Activated T-helper 1 cell treated with anti-CD3 and anti-CD28 coated beads, Interleukin-2, amount 50 U/mL, for 16 hours (primary cell): ENCODE measurements at regions not wholly inside any gene's neighbourhood (a gene's known extent, or its start where the extent isn't known, plus 50 kb on each side); places are given as distances from the start of the nearest gene placed in this dataset.

ENCODE experiments used
- DNase-seq, 2 donors: peaks; one replicate each; pipeline ENCODE4 v3.0.0-alpha.2; 2020; ENCODE audit warnings: low read depth in 1 of 2, low spot score in 1 of 2

DNA sequence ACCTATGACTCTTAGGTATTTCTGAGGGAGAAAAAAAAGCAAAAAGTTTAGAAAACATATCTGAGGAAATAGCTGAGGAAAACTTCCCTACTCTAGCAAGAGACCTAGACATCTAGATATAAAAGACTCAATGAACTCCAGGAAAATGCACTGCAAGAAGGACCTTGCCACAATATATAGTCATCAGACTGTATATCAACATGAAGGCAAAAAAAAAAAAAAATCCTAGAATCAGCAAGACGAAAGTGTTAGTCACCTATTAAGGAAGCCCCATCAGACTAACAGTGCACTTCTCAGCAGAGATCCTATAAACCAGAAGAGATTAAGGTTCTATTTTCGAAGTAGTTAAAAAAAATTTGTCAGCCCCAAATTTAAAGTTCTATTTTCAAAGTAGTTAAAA, 166.2 kb downstream of the TMEM38B start:
- DNase-seq, result no peak

DNA sequence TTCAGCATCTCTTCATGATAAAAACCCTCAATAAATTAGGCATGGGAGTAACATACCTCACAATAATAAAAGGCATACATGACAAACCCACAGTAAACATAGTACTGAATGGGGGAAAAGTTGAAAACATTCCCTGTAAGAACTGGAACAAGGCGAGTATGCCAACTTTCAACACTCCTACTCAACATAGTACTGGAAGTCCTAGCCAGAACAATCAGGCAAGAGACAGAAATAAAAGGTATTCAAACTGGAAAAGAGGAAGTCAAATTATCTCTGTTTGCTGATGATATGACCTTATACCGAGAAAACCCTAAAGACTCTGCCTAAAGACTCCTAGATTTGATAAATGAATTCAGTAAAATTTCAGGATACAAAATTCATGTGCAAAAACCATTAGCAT, 167.6 kb downstream of the TMEM38B start:
- DNase-seq, result no peak

DNA sequence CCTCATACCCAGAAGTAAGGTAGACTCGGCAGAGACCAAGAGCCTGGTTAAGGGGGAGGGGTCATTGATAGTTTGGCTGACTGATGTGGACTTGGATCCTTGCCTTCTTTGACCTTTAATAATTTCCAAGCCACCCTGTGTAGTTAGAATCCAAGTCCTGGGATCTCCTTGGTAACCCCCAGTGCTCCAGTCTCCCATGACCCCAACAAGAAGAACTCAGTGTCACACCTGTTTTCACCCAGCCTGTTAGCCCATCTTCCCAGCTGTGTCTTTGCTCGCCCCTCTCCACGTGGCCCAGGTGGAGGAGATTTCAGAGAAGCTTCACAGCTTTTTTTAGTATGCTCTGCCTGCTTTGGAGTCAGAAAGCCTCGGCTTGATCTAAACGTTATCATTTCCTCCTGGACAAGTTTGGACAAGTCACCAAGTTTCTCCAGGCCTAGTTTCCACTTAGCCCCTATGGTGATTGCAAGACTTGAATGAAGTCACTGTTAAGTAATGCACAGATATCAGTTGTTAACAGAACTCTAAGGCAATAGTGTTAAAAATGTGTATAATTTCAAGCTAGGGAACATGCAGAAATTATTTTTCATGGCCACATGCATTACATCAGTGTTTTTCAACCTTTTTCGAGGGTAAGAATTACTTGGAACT, 170.0 kb downstream of the TMEM38B start:
- no peak for DNase-seq

DNA sequence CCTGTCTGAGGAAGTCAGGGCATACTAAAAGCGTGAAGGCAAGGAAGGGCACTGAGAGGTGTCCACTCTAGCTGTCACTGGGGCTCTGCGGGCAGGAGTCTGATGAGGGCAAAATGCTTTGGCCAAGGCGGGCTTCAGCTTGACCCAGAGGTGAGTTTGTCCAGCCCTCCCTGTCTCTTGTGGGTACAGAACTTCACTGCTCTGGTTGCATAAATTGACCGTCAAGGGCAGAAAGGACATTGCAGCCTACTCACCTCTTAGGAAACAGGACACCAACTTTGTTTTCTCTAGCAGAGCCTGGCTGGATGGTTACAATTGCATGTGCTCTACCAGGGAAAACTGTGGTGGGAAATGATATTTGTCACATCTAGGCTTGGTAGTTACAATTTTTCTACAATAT, 170.9 kb downstream of the TMEM38B start:
- no peak for DNase-seq

DNA sequence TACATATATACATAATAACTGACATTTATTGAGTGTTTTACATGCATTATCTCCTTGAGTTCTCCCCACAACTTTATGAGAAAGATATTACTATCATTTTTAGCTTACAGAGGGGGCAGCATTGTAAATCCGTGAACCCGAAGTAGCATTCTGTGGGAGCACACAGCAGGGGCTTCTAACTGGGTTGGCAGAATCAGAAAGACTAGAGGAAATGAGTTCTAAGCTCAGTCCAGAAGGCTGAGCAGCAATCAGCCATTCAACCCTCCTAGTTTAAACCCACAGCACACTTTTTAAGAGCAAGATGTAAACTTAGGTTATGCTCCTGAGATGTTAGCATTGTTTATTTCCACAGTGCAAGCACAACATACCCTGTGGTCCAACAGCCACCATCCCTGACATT, 177.2 kb downstream of the TMEM38B start:
- no peak for DNase-seq

DNA sequence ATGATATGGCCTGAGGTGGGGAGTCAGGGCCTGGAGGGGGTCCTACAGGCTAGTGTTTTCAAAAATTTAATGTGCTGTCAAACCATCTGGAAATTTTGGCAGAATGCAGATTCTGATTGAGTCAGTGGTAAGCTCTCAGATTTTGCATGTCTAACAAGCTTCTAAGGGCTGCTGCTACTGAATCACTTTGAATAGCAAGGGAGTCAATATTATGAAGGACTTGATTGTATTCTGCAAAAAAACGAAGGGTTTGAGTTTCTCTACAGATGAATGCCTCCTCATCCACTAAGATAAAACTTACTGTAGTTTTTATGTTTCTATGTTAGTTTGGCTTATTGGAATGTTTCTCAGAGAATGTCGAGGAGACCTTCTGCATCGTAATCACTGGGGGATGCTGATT, 179.5 kb downstream of the TMEM38B start:
- DNase-seq, result no peak

DNA sequence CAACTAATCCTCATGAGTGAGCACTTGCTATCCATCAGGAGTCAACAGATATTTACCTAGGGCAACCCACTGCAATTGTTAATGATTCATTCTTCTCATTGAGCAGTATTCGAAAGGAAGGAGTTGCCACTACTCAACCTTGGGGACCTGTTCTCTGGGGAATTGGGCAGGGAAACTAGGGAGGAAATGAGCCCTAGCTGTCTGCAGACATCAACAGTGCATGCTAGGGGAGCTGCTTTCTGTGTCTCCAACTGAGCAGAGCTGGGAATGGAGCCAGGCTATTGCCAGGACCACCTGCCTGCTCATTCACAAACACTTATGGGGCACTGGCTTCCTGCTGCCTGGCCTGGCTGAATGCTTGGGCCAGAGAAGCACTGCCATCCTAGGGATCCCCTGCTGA, 183.4 kb downstream of the TMEM38B start:
- no peak for DNase-seq

DNA sequence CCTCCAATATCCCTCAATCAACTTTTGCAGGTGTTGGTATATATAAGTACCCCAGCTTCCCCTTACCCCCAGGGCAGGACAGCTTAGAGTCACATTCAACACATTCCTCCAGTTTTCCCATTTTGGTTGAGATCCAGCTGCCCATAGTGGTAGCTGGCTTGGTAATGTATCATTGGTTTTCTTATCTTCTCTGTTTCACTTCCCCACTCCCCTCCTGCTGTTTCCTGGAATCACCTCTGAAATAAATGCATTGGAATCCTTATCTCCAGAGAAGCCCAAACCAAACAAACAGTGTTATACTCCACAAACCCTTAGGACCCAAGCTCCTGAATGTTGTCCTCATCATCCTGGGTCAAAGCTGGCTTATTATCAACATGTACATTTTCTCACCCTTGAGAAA, 184.8 kb downstream of the TMEM38B start:
- DNase-seq, result no peak

DNA sequence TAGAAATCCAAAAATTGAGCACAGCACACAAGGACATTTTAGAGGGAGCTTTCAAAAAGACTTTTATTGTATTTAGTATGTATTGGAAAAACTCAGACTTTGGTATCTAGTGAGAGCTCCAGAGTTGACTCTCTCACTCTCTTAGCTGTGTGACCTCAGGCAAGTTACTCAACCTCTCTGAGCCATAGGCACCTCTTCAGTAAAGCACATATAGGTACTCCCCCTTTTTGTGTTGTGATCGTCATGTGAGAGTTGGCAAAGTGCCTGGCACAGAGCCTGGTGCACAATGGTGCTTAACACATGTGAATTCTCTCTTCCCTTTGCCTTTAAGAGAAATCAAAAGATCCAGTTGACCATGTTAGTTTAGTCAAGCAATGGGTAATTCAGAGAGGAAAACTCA, 186.2 kb downstream of the TMEM38B start:
- DNase-seq, result no peak

DNA sequence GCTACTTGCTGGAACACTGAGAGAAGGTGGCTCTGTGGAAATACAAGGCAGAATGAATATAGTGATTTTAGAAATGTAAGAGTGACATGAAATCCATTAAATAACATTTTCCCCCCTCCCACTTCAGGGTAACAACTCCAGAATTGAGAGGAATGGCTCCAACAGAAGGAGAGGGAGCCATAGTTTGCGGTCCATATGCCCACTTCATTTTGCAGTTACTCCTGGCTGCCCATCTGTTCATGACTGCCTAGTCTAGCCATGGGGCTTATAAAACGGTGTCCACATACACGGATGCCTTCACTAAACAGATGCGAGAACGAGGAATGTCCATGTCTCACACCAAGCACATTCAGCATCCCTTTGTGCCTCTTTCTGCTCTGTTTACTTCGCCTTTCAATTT, 186.7 kb downstream of the TMEM38B start:
- DNase-seq, result no peak

DNA sequence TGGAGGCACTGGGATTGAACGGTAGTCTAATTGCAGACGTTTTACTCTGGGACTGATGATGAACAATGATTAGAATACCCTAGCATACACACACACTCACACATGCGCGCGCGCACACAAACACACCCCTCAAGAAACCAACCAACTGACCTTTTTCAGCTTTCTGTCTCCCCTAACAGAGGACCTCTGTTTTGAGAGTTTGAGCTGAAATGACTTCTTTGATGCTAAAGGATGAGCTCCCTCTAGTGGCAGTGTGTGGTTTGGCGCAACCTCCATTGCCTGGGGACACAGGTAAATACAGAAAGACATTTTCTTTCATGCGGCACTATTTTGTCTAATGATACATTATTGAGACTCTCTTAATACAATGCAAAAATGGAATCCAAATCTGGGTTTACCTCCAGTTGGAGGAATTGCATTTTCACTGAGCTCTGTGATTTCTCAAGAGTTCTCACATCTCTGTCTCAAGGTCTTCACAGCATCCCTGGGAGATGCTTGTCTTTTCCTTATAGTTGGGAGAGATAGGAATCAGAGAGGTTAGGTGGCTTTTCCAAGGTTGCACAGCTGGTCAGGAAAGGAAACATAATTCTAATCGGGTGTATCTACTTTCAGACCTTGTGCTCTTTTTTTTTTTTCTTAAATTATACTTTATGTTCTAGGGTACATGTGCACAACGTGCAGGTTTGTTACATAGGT, 187.5 kb downstream of the TMEM38B start:
- peak; percentile 23 to 36 for DNase-seq

DNA sequence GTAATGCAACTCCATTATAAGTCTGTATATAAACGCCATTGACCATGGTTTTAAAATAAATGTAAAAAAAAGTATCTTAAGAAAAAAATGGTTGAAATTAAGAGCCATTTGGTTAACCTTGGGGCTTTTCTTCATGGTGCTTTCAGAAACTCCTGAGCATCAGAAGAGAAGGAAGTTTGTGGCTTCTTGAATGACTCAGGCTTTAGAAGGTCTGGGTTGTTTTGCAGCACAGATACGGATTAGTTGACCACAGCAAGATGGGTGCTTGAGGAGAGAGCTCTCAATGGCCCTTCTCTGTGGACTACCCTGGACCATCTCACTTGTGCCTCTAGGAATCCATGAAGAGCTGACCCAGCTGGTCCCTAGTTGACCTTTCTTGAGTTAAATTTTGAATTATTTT, 189.5 kb downstream of the TMEM38B start:
- DNase-seq, result no peak

DNA sequence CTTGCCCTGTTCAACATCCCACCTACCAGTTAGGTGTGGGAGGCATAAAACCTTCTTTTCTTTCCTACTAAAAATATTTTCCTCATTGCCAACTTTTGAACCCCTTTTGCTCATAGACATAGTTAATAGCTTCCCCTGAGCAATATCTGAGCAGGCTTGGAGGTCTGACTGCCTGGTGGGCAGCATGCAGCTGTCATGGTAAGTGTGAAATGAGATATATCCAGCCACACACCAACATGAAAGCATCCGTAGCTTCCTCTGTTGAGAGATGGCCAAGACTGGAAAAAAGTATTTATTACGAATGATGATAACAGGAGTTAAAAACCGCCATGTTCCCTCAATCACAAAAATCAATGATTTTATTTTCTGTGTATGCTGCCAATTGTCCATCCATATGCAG, 190.1 kb downstream of the TMEM38B start:
- no peak for DNase-seq

DNA sequence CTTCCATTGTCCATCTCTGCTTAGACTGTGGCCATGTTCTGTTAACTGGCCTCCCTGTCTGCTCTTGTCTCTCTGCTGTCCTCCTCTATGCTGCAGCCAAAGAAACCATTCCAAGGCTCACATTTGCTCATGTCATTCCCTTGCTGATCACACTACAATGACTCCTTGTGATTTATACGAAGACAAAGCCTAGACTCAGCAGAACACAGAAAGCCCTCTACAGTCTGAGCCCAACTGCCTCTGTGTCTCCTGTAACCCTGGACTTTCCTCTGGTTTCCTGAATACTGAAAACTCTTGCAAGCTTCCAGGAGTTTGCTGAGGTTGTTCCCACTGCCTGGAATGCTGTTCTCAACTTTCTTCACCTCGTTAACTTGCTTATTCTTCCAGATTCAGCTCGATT, 191.8 kb downstream of the TMEM38B start:
- DNase-seq, result no peak

DNA sequence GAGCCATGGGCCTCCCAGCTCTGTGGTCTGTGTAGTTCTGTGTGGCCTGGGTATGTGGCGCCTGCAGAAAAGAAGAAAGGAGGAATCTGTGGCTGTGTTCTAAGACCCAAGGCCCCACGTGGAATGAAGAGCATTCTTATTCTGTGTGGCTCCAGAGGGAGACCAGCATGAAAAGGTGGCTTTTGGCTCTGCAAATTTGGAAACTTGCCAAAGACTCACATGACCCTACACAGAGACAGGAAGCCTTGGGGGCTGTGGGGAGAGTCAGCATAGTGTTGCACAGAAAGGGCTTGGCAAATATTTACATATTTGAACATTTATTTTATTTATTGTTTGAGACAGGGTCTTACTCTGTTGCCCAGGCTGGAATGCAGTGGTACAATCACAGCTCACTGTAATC, 193.3 kb downstream of the TMEM38B start:
- DNase-seq, result no peak

DNA sequence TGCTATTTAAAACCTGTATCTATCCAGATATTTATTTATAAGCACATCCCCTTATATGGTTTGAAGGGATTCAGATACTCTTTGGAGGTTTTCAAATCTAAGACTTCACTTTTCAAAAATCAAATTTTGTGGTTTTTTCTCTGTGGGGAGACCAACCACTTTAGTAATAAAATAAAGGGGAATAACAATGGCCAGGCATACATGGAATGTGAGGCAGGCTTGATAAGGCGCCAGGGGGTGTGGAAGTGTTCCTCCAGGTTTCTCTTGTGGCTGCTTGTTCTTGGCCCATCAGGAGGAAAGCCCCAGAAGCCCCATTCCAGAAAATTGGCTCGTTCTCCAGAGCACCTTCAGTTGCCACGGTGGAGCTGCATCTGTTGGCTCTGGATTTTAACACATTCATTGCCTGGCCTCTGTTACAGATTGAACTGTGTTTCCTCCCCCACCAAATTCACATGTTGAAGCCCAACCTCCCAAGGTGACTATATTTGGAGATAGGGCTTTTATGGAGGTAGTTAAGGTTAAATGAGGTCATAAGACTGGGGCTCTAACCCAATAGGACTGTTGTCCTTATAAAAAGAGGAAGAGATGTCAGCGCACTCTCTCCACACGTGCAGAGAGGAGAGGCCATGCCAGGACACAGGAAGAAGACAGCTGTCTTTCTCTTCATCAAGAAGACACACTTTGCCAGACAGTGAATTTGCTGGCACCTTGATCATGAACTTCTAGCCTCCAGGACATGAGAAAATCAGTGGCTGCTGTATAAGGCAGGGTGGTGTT, 195.9 kb downstream of the TMEM38B start:
- no peak for DNase-seq

DNA sequence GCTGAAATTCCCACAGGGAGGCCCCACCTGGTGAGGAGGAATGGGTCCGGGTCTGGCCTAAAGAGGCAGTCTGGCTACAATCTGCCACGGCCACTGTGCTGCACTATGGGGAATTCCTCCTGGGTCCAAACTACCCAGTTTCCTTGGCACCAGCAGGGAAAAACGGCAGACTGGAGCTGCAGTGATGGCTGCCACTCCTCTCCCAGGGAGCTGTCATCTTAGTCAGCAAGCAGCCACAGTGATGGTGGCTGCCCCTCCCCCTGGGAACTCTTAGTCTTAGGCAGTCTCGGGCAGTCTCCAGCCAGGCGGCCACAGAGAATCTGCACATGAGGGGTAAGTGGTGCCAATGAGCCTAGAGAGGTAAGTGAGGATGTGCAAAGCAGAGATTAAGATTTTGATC, 205.8 kb downstream of the TMEM38B start:
- DNase-seq, result no peak

DNA sequence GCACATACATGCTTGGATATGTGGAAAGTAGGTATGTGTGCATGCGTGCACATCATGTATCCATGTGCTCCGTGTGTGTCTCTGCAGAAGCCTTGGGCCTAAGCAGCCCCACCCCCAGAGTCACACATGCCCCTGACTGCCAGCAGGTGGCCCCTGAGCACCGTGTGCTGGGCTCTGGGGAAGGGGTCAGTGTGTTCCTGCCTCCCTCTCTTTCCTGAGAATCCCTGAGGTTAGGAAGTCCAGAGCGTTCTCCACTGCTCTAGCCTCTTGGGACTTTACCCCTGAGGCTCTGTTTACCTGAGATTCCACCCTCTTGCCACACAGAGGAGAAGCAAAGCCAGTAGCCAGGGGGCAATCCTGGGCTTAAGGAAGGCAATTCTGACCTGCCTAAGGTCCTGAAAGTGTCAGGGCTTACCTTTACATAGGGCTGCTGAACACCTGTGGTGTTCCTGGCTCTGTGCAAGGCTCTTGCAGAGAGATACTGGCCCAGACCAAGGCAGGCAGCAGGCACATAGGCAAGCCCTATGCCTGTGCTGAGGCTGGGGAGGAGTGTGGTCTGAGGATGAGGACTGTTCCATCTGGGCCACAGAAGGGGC, 207.3 kb downstream of the TMEM38B start:
- no peak for DNase-seq

DNA sequence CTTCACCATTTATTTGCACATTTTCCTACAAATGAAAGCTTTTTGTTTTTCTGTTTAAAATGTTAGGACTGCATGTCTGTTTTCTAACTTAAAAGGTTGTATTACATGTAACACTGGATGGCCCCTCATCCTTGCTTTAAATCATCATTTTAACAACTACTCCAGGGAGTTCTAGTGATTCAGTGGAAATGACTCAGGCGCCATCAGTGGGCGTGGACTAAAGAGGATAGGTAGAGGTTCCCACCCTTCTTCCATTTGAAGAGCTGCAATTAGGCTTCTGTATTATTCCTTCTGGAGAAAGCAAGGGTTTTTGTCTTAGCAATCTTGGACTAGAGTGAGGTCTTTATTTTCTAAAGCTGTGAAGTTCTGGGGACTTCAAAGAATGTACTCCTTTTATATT, 213.7 kb downstream of the TMEM38B start:
- no peak for DNase-seq

DNA sequence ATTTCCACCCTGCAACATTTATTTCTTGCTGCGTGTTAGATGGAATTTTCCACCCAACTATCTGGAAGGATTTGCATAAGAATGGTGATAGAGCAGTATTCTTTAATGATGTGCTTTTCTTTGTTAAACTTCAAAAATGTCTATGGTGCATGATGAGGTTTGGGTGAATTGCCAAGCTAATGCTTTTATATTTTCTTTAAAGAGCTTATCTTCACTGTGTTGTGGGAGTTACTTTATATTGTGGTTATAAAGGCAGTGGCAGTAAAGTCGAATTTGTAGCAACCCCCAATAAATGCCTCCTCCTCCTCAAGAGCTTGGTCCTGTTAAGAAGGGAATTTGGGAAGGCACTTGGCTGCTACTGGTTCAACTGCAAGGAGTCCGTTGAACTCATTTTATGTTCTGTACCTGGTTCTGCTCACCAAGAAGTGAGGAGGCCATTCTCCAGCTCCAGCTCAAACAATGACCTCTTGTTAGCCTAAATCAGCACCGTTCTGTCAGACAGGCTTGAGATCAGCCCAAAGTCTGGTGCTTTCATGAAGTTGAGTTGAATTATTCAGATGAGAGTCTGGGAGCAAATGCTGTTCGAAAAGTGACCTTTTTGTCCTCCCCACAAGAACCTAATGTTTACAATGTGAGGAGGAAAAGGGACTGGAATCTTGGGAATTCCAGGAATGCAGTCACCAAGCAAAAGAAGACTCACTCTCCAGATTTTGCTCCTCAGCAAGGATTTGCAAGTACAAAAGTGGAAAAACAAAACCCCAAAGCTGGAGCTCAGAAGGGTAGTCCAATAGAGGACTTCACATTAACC, 217.0 kb downstream of the TMEM38B start:
- no peak for DNase-seq

DNA sequence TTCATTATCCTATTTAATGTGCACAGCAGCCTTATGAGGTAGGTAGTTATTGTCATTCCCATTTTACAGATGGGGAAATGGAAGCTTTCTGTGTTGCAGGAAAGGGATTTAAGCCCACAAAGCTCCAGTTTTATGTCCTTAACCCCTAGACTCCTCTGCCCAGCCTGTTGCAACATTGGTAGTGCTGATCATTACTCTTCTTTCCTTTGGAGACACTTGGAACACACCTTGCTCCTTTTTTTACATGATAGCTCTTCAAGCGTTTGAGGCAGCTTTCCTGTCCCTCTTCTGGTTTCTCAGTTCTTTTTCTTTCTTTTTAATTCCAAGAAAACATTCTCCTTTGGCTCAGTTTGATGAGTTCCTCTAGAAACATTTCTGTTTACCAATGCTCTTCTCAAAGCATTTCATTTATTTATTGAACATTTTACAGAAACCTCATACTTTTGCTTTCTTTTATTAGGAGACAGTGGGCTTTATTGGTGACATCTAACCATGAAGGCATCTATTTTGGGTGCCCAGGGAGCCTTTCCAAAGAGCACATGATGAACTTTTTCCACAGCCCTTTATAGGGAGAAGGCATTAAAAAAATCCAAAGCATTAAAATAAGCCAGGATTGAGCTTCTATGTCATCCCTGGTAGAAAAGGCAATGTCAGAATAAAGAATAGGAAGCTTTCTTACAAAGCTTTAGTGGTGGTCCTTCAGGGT, 218.0 kb downstream of the TMEM38B start:
- no peak for DNase-seq
